GM20431 (cell line): ENCODE measurements at regions not wholly inside any gene's neighbourhood (a gene's known extent, or its start where the extent isn't known, plus 50 kb on each side); places are given as distances from the start of the nearest gene placed in this dataset.

Source experiments
- in situ Hi-C: fragments of 300-500 bp; cut with MseI, MboI; formaldehyde crosslinking; loops from one replicate; pipeline ENCODE4 v1.15.0; 2020; ENCODE audit warnings: low sequenced_read_pairs; ENCODE audit not compliant: unreplicated experiment

DNA sequence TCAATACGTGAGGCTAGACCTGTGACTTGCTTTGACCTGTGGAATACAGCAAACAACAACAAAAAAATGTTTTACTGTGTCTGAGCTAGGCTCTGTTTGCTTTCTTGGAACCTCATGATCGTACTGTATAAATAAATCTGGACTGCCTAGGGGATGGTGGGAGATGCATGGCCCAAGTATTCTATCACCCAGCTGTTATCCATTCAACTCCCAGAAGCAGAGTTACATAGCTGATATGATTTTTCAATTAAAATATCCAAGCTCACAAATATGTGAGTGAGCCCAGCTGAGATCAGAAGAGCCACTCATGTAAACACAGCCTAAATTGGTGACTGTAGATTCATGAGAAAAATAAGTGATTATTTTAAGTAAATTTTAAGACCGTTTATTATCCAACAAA lies 154.1 kb upstream of the THUMPD2 start:
- in situ Hi-C loops = no loop called here

DNA sequence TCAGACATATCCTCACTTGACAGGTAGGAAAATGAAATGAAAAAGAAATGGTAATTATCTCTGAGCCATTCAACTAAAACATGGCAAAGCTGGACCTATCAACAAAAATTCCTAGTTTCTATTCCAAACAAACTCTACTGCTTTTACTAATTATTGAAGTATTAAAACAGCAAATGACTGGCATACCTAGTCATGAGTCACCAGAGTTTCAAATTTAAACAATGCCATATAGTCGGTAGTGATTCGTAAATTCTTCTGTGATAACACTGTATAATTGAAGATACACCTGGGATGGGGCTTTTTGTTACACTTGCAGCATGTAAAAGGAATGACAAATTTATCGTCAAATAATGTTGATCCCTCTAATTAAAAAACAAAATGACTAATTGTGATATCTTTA lies 153.1 kb upstream of the THUMPD2 start:
- in situ Hi-C loops = no loop called here

DNA sequence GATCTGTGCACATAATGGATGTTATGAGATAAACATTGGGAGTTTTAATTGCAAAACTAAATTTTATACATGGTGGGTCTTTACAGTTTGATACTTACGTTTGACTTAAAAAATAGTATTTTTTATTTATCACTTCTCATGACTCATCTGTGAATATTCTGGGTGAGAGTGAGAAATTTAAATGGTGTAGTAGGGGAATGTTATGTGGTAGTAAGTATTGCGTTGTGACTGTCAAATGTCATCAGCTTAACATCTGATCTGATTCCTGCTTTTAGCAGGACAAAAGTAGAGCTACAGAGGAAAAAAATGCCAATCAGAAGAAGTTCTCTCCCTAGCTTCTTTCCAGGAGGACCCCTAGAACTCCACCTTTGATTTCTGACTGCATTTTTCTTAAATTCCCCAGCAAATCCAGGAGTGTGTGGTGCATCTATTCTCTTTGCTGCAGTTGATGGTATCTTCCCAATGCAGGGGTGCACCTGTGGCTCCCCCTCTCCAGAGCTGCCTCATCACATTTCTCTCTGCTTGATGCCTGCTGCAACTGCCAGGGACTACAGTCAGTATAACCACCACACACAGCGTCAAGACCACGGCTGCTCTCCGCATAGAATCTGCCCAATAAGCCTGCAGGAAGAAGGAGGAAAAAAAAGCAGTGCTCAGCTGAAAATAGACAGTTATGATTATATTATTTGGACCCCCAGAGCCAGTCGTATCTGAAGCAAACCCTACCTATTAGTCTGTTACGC lies 151.3 kb upstream of the THUMPD2 start:
- in situ Hi-C loops = no loop called here

DNA sequence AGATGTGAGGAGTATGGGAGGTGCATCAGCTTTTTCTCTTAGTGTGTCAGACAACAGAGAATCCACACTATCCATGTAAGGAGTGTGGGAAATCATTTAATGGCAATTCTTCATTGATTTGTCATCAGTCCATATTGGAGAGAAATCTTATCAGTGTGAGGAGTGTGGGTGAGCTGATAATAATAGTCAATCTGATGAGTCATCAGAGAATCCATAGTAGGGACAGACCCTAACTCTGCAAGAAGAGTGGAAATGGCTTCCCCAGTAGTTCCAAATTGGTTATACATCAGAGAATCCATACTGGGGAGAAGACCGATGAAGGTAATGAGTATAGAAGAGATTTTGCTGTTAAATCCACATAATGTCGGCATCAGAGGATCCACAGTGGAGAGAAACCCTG lies 150.5 kb upstream of the THUMPD2 start:
- in situ Hi-C loops = no loop called here

DNA sequence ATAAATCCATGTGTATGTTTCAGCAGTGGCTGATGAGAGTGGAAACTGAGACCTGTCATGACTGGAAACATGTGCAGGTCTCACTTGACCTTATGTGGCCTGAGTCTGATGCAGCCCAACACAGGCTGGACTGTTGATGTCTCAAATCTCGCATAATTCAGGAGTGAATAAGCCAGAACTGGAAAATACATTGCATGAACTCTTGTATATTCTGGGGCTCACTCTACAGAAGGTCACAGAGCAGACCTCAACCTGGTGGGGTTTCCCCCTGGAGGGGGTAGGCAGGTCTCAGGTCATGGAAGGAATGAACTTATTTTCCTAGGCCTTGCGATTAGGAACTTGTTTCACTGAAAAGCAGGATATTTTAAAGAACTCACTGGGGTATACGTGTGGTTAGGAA lies 146.3 kb upstream of the THUMPD2 start:
- in situ Hi-C loops = no loop called here

DNA sequence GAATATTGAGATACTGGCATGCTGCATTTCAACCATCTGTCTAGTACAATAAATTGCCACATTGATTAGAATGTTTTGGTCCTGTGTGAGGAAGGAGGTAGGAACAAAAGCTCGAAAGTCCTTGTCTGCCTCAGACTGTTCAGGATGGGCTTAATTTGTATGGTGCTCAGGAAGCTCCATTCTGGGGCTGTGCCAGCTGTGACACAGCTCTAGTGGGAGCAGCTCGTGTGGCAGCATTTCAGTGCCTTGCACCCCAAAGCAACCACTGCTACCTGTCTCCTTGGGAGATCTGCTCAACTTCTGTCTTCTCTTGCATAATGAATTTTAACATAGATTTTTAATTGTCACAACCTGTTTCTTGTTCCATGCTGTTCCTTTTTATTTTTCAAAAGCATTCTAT lies 144.4 kb upstream of the THUMPD2 start:
- in situ Hi-C loops = loop anchor here (25.0 kb wide), 2 partner anchors 639 to 1864 kb away; no protein-coding TSS in a partner anchor

DNA sequence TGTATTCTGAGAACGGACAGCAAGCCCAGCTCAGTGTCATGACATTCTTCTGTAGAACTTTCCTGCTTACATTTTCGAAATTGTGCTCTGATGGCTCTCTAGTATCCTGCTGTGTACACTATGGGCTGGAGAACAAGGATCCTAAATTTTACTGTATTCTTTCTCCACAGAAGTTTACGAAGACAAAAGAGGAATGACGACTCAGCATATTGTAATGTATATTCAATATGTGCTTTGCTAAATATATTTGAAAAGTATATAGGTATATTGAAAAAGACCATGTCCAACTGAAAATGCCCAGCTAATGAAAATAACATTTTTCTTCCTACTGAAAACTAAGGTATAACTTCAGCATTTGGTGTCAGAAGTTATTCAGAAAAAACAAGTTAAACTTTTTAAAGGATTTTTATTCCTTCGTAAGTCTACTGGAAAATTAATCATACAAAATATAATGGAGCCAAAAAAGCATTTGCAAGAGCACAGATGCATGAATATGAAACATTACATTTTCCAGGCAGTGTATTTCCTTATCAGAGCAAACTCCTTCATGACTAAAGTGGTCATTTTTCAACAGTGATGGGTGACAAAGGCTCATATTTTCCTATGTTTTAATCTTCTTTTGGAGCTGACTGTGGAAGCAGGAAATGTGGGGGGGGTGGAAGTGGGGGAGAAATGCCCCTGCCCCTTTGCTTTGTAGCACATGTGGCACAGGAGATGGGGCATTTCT lies 143.8 kb upstream of the THUMPD2 start:
- in situ Hi-C loops = loop anchor here (25.0 kb wide), 2 partner anchors 639 to 1864 kb away; no protein-coding TSS in a partner anchor

DNA sequence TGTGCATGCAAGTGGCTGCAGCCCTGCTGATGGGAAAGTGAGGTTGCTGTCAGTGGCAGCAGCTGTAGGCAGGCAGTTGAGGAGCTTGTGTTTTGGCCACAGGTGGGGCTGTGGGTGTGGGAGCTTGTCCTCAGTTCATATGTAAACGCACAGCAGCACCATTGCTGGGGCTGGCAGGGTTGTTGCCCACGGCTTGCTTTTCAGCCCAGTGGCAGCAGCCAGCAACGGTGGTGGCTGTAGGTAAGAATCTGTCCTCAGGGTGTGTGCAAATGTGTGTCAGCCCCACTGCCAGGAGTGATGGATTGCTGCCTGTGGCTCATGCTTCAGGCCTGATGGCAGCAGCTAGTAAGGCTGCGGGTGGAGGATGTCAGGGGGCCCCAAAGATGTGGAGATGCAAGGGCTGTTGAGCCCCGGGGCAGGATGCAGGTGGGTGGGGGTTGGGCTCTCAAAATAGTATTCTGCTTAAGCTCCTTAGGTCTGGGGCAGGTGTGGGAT lies 141.3 kb upstream of the THUMPD2 start:
- in situ Hi-C loops = loop anchor here (25.0 kb wide), 2 partner anchors 642 to 1867 kb away; no protein-coding TSS in a partner anchor

DNA sequence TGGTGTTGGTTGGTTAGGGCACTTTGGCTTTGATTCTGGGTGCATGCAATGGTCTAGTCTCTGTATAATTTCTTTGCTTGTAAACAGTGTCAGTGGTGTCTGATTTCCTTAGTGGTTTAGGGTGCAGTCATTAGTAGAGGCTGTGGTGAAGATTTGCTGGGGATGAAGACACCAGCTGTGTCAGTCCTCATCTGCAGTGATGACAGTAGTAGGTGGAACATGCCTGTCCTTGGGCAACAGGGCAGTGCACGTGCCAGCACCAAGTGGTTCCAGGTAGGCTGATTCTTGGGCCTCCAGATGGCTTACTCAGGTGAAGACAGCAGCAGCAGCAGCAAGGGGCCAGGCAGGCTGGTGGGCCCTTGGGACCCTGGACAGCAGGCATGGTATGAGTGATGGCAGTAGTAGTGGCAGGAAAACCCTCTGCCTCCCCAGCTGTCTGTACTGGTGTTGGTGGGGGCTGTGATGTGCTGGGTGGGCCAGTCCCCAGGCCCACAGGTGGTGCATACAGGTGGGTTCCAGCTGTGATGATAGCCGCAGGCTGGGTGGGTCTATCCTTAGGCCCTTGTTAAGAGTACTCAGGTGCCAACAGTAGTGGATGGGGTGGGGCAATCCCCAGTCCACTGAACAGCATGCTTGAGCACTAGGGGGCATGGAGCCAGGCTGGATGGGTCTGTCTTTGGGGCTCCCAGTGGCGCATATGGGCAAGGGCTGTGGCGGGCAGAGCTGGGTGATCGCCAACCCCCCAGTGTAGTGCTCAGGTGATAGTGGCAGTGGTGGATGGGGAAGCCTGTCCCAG lies 140.7 kb upstream of the THUMPD2 start:
- in situ Hi-C loops = loop anchor here (25.0 kb wide), 2 partner anchors 643 to 1868 kb away; no protein-coding TSS in a partner anchor

DNA sequence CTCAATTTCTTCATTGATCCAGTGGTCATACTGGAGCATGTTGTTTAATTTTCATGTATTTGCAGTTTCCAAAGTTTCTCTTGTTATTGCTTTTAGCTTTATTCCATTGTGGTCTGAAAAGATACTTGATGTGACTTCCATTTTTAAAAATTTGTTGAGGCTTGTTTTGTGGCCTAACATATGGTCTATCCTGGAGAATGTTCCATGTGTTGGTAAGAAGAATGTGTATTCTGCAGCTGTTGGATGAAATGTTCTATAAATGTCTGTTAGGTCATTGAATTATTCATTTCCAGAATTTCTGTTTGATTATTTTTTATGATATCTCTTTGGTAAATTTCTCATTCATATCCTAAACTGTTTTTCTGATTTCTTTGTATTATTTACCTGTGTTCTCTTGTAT lies 139.8 kb upstream of the THUMPD2 start:
- in situ Hi-C loops = loop anchor here (25.0 kb wide), 2 partner anchors 643 to 1868 kb away; no protein-coding TSS in a partner anchor

DNA sequence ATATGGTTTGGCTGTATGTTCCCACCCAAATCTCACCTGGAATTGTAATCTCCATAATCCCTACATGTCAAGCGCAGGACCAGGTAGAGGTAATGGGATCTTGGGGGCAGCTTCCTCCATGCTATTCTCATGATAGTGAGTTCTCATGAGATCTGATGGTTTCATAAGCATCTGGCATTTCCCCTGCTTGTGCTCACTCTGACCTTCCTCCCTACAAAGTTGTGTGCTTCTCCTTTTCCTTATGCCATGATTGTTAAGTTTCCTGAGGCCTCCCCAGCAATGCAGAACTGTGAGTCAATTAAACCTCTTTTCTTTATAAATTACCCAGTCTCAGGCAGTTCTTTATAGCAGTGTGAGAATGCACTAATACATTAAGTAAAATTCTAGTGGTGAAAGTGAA lies 138.3 kb upstream of the THUMPD2 start:
- in situ Hi-C loops = loop anchor here (25.0 kb wide), 2 partner anchors 645 to 1870 kb away; no protein-coding TSS in a partner anchor

DNA sequence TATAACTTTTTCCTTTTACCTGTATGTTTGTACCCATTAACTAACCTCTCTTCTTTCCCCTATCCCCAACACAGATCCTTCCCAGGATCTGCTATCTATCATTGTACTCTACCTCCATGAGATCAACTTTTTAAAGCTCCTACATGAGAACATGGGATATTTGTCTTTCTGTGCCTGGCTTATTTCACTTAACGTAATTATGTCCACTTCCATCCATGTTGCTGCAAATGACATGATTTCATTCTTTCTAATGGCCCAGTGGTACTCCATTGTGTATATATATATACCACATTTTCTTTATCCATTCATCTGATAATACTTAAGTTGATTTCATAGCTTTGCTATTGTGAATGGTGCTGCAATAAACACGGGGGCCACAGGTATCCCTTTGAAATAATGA lies 135.9 kb upstream of the THUMPD2 start:
- in situ Hi-C loops = loop anchor here (25.0 kb wide), 2 partner anchors 647 to 1872 kb away; no protein-coding TSS in a partner anchor

DNA sequence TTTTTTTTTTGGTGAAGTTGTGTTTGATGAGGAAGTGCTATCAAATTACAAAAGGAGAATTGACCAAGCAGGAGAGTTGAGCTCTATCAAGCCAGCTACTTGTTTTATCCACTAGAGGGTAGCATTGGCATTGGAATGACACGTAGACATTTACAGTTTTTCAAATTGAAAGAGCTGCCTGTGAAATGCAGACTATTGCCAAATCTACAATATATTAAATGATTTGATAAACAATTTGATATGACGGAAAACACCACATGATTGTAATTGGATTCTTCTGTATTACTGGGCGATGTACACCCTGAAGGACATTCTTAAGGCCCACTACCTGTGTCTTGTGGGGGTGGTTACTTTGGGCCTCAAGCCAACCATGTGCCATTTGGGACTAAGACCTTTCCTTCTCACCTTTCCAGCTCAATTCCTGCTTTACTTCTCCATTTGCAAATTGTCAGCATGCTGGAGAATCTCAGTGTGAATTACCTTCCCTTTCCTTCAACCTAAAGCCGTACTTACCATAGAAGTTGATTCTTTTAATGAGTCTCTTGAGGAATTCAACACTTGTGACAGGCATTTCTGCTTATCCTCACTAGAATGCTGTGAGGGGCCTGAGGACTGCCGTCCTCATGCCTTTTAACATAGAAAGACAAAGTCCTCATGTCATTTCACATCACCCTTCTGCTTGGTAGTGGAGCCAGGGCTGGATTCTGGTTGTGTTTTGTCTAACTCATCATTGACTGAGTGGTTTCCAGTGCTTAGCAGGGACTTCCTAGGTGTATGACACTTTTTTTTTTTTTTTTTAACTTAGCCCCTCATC lies 134.8 kb upstream of the THUMPD2 start:
- in situ Hi-C loops = loop anchor here (25.0 kb wide), 2 partner anchors 648 to 1873 kb away; no protein-coding TSS in a partner anchor

DNA sequence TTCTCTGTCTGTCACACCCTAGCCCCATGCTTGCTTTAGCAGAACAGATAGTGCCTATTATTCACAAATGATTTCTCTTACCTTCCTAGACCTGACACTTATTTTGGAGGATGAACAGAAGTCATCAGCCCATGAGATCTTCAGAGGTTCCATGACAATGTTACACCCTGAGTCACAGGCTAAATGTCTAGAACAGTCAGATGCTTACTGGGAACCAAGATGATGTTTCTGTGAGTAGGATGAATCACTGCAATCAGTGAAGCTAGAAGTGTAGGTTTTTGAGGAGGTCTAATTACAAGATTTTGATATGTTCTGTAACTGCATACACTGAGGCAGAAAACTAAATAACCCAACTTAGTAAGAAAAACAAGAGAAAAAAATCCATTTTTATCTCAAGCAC lies 123.0 kb upstream of the THUMPD2 start:
- in situ Hi-C loops = loop anchor here (25.0 kb wide), 2 partner anchors 660 to 1885 kb away; no protein-coding TSS in a partner anchor

DNA sequence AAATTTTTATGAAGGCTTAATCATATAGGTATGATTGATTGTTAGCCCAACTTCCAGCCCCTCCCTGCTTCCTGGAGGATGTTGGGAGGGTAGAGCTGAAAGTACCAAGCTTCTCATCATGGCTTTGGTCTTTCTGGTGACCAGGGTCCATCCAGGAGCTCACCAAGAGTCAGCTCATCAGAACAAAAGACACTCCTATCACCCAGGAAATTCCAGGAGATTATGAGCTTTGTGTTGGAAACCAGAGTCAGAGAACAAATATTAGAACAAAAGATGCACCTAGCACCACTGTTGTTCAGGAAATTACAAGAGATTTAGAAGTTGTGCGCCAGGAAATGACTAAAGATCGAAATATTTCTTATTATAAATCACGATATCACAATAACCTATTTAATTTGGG lies 119.9 kb upstream of the THUMPD2 start:
- in situ Hi-C loops = no loop called here

DNA sequence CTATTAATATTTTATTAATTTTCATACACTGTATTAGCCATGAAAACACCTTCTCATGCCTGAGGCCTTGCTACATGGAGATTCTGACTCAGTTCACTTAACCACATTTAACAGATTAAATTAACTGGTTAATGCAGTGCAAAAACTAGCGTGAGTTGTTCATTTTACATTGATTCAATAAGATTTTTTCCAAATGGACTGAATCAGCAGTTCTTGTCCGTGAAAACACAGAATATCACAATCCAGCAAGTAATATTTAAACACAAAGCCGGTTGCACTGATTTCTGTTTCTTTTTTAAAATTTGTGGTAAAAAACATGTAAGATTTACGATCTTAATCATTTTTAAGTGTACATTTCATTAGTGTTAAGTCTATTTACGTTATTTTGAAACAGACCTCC lies 118.2 kb upstream of the THUMPD2 start:
- in situ Hi-C loops = no loop called here

DNA sequence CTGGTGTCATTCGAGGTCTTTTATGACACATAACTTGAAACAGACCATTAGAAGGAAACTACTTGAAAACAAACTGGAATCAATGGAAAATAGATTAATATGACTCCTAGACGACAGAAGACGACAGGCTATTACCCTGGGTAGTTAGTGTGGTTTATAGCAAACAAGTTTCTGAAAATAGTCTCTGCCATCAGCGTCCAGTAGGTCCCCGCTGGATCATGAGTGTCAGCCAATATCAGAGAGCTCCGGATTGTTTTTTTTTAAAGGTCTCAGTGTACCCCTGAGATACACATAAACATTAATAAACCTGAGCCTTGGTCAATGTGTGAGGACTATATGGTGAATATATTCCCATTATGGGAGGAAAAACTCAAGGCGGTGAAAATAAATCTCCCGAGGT lies 115.0 kb upstream of the THUMPD2 start:
- in situ Hi-C loops = no loop called here

DNA sequence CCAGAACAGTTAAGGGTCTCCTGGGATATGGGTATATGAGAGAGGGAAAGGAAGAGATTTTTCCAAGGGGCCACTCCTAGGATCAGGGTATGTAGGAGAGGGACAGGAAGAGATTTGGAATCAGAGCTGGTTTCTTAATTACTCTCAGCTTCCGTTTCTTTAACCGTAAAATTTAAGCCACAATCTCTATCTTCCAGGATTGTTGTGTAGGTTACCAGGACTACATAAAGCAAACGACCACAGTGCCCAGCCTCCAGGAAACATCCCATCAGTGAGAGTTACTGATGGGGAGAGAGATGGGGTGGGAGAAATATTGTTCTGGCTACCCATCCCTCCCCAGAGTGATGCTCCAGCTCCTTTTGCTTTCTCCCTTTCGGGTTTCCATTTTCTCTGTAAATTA lies 114.6 kb upstream of the THUMPD2 start:
- in situ Hi-C loops = no loop called here

DNA sequence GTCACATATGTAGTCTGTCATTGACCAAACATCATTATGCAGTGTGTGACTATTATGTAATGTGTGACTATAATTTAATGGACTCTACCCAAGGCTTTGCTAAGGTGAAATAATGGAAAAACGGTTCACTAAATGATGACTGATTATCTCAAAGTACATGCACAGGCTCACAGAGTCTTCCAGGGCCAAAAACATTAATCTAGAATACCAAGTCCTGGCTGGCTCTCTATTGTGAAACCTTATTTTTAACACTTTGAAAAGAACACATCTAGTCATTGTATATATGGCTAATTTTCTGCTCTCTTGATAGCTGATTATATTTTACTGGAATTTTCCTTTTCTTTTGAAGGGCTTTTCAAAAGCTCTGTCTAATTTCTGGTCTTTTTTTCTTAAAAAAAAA lies 102.9 kb upstream of the THUMPD2 start:
- in situ Hi-C loops = no loop called here
